GM20000 (cell line): ENCODE measurements at regions not wholly inside any gene's neighbourhood (a gene's known extent, or its start where the extent isn't known, plus 50 kb on each side); places are given as distances from the start of the nearest gene placed in this dataset.

ENCODE experiments used
- DNase-seq: peaks from one replicate; pipeline ENCODE4 v3.0.0; 2012; ENCODE audit warnings: low spot score
- CTCF ChIP-seq: IDR thresholded peaks from 2 replicates; pipeline ENCODE4 v1.5.1; 2012; ENCODE audit warnings: mild to moderate bottlenecking, control low read depth; ENCODE audit errors: extremely low read depth, missing control alignments

DNA sequence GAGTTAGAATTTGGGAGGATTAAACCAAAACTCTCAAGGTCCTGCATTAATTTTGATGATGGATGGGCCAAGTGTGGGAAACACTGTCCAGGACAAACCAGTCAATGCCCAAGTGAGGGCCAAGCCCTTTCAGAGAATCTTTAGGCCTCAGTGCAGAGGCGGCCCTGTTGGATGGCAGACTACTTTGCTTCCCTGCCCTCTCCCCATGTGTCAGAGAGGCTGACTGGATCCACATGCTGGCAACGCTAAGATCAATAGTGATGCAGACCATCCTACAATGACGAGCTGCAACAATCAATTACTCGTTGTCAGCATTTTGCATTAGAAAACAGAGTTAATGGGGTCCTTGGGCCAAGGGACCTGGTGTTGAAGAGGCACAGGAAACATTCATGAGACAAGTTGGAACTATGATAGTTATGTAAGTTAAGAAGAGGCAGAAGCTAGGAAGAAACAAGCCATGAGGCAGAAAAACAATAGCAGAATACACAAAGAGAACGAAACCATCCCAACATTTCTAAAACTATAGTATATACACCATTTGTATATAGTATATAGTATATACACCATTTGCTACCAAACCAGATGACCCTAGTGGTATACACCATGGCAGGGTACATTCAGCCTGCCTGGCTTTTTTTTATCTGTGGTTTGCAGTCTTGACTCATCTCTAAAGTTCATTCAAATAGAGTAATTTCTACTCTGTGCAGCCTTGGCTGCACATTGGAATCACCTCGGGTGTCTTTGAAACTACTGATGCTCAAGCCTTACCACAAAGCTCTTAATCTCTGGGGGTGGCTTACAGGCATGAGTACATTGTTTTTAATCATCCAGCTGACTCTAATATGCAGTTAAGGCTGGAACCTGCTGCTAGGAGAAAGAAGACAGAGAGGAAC is 147.7 kb upstream of the GYPA start:
- no peak for TF ChIP-seq CTCF
- DNase-seq, result no peak

DNA sequence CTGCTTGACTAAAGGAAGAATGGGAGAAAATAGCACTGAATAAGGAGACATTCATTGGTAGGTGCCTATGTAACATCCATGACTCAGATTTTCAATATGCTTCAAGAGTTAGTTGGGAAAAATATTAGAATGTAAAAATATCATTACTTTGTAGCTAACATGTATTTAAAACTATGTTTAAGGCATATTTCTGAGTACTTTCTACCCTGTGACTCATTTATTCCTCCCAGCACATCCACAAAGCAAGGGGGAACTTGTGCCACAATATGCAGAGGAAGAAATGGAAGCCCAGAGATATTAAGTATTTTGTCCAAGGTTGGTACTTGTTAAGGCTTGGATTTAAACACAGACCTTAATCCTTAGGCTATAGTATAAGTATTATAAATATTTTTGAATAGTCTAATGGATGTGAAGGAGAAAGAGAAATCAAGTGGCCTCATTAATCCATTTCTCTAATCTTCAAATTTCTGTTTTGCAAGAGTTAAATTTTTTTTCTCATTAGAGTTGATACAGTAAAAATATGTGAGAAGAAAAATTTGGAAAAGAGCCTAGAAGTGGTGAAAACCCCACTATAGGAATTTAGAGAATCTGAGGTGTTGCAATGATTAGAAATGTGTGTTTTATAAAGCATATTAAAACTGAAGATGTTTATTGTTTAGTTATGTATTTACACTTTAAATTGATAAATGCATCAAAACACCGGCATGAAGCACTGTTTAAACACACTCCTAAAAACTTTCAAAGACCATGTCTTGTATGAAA is 149.3 kb upstream of the GYPA start:
- no peak for TF ChIP-seq CTCF

DNA sequence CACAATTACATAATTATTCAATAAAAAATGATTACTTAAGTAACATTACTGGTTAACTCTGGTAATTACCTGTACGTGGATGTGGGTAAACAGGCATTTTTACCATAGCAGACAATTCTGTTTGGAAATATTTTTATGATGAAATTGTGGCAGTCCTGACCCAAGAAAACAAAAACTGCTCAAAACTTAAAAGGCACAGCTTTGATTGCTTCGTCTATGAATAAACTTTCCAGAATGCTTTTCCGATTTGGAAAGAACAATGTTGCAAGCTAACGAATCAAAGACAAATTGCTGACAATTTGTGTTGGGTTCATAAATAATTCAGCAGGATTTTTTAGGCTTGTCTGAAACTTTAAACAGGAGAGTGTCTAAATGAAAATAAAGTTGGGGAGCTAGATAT is 150.6 kb upstream of the GYPA start:
- no peak for TF ChIP-seq CTCF
- no peak for DNase-seq

More for the DNA sequence above, 149.3 kb upstream of the GYPA start:
- DNase-seq, result no peak

- no peak for DNase-seq
- no peak for TF ChIP-seq CTCF
Measured at GRCh38 chr4:144294211-144294610, 153.7 kb upstream of the GYPA start.

- no peak for TF ChIP-seq CTCF
- no peak for DNase-seq
Measured at GRCh38 chr4:144295286-144295995, 154.9 kb upstream of the GYPA start.

DNA sequence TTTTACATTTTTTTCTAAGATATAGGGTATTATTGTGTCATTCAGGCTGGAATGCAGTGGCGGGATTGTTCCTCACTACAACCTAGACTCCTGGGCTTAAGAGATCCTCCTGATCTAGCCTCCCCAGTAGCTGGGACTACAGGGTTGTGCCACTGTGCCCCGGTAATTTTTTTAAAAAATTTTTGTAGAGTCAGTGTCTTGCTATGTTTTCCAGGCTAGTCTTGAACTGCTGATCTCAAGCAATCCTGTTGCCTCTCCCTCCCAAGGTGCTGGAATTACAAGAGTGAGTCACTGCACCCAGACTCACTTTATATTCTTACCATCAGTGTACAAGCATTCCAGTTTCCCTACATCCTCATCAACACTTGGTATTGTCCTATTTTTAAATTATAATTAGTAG is 156.4 kb upstream of the GYPA start:
- no peak for DNase-seq
- TF ChIP-seq CTCF, result no peak
